GM12878 (cell line): ENCODE measurements at regions not wholly inside any gene's neighbourhood (a gene's known extent, or its start where the extent isn't known, plus 50 kb on each side); places are given as distances from the start of the nearest gene placed in this dataset.

Source experiments
- ATAC-seq: fragments of 200-7000 bp; cut with Tn5 transposase; 3 replicates; pipeline ENCODE4 v1.9.1; 2020; ENCODE audit warnings: mild to moderate bottlenecking, moderate library complexity
- BruUV-seq: library from RNA; stranded (reverse); fragments of 400-500 nt; replicated peaks from 2 replicates; lab custom pipeline; 2021; lab: Mats Ljungman, UMichigan
- CTCF ChIA-PET: fragments of 300-600 bp; sonication (Branson Sonifier 250); formaldehyde crosslinking; extraction: SDS; loops from one replicate; lab custom pipeline; 2021; ENCODE audit warnings: inconsistent platforms; lab: Yijun Ruan, JAX
- POLR2A ChIA-PET: fragments of 350-600 bp; formaldehyde crosslinking; extraction: SDS; loops from one replicate; lab custom pipeline; 2021; ENCODE audit warnings: inconsistent platforms; lab: Charles Lee
- RAD21 ChIA-PET: fragments of 300-600 bp; sonication (Branson Sonifier 250); formaldehyde crosslinking; loops from one replicate; lab custom pipeline; 2023; ENCODE audit warnings: antibody characterized with exemption; ENCODE audit not compliant: unreplicated experiment; lab: Charles Lee
- SMC1A ChIA-PET: fragments of 300-600 bp; sonication (Branson Sonifier 250); formaldehyde crosslinking; loops from one replicate; lab custom pipeline; 2023; ENCODE audit not compliant: unreplicated experiment, uncharacterized antibody; lab: Charles Lee
- DNase-seq: peaks from one replicate; pipeline ENCODE4 v3.0.0-alpha.2; 2011; ENCODE audit warnings: low read depth, low spot score
- FAIRE-seq: peaks from 3 replicates; lab custom pipeline; 2011; peaks lifted over from hg19 to GRCh38; lab: Jason Lieb, UNC
- H2AFZ ChIP-seq: 2 replicates; pipeline ENCODE4 v1.6.0; 2011; ENCODE audit warnings: low read depth, low read length, control low read depth; ENCODE audit not compliant: control insufficient read depth
- H3K27ac ChIP-seq: 2 replicates; pipeline ENCODE4 v1.5.1; 2011; ENCODE audit warnings: control low read depth; ENCODE audit not compliant: control insufficient read depth, insufficient read depth
- H3K27me3 ChIP-seq, 2 experiments: replicated peaks in 1 of 2; 2 replicates each; pipeline versions ENCODE4 v1.6.0 to v1.6.1; 2011; ENCODE audit warnings: low read length in 1 of 2; ENCODE audit not compliant: control insufficient read depth in 2 of 2, insufficient read depth in 2 of 2
- H3K36me3 ChIP-seq, 2 experiments: 2 replicates each; pipeline ENCODE4 v1.5.1; 2011; ENCODE audit warnings: low read length in 1 of 2; ENCODE audit not compliant: control insufficient read depth in 2 of 2, insufficient read depth in 2 of 2
- H3K4me1 ChIP-seq: 2 replicates; pipeline ENCODE4 v1.6.1; 2011; ENCODE audit warnings: mild to moderate bottlenecking, low read length, moderate library complexity, mixed read lengths; ENCODE audit not compliant: control insufficient read depth, insufficient read depth
- H3K4me2 ChIP-seq: 2 replicates; pipeline ENCODE4 v1.6.0; 2011; ENCODE audit warnings: control low read depth; ENCODE audit not compliant: control insufficient read depth, insufficient read depth
- H3K4me3 ChIP-seq: fragments of 200-600 bp; sonication (generic); 2 replicates; pipeline ENCODE4 v1.5.1; 2016
- H3K79me2 ChIP-seq: 2 replicates; pipeline ENCODE4 v1.6.0; 2011; ENCODE audit warnings: low read length; ENCODE audit not compliant: control insufficient read depth, insufficient read depth
- H3K9ac ChIP-seq: 2 replicates; pipeline ENCODE4 v1.8.0; 2011; ENCODE audit warnings: low read length, control low read depth, mixed read lengths; ENCODE audit not compliant: control insufficient read depth, insufficient read depth
- H3K9me3 ChIP-seq: replicated peaks from 3 replicates; pipeline ENCODE4 v1.5.1; 2011; ENCODE audit warnings: mild to moderate bottlenecking, low read length; ENCODE audit not compliant: control insufficient read depth, insufficient read depth
- H4K20me1 ChIP-seq: 2 replicates; pipeline ENCODE4 v1.6.0; 2011; ENCODE audit not compliant: control insufficient read depth, insufficient read depth
- CHD2 ChIP-seq: IDR thresholded peaks from 2 replicates; pipeline ENCODE4 v1.6.1; 2011; ENCODE audit warnings: low read depth, low read length, improper control_type of control experiment, borderline replicate concordance
- GATAD2B ChIP-seq: fragments of 450-650 bp; conservative IDR thresholded peaks from 2 replicates; pipeline ENCODE4 v1.6.1; 2017; ENCODE audit warnings: low read depth, mild to moderate bottlenecking, moderate library complexity
- IKZF1 ChIP-seq: fragments of 450-650 bp; conservative IDR thresholded peaks from 2 replicates; pipeline ENCODE4 v1.6.1; 2017; ENCODE audit warnings: antibody characterized with exemption, mild to moderate bottlenecking
- KLF5 ChIP-seq: fragments of 450-650 bp; IDR thresholded peaks from 2 replicates; pipeline ENCODE4 v1.6.1; 2014; ENCODE audit warnings: mild to moderate bottlenecking; ENCODE audit not compliant: partially characterized antibody
- MYB ChIP-seq: fragments of 150-350 bp; IDR thresholded peaks from 2 replicates; pipeline ENCODE4 v1.6.1; 2014; ENCODE audit warnings: mild to moderate bottlenecking, low read depth, low read length, borderline replicate concordance
- NFYA ChIP-seq: IDR thresholded peaks from 2 replicates; pipeline ENCODE4 v1.6.1; 2011; ENCODE audit warnings: low read depth, mild to moderate bottlenecking, low read length, improper control_type of control experiment, borderline replicate concordance
- RAD51 ChIP-seq: fragments of 450-650 bp; IDR thresholded peaks from 2 replicates; pipeline ENCODE4 v1.6.1; 2016; ENCODE audit warnings: moderate library complexity, mild to moderate bottlenecking, inconsistent platforms
- RB1 ChIP-seq: fragments of 450-650 bp; formaldehyde crosslinking; IDR thresholded peaks from 2 replicates; pipeline ENCODE4 v1.6.1; 2017; ENCODE audit warnings: mild to moderate bottlenecking, borderline replicate concordance
- SIN3A ChIP-seq: IDR thresholded peaks from 2 replicates; pipeline ENCODE4 v1.6.1; 2012; ENCODE audit warnings: low read depth, low read length, improper control_type of control experiment
- SIX5 ChIP-seq: IDR thresholded peaks from 2 replicates; pipeline ENCODE4 v1.6.1; 2011; ENCODE audit warnings: mild to moderate bottlenecking, low read depth, low read length, moderate library complexity; ENCODE audit not compliant: severe bottlenecking
- WGBS: methylation state at CpG from one replicate; pipeline ENCODE4 v1.1.6; 2016; ENCODE audit warnings: low lambda C conversion rate; ENCODE audit not compliant: insufficient replicate concordance, insufficient coverage; ENCODE audit errors: missing lambda C conversion rate; 5-methylcytosine and 5-hydroxymethylcytosine counted together
- in situ Hi-C: fragments of 300-500 bp; cut with MboI; formaldehyde crosslinking; loops from 9 replicates; pipeline ENCODE4 v1.14.3; 2018; ENCODE audit warnings: mixed read lengths
- intact Hi-C: fragments of 100-400 bp; cut with micrococcal nuclease; formaldehyde crosslinking; loops from one replicate; pipeline ENCODE4 v1.14.2; 2022; ENCODE audit not compliant: unreplicated experiment
- TF ChIP-seq, protein P1 (sequence below): IDR thresholded peaks from 2 replicates; pipeline ENCODE4 v1.6.1; 2012; ENCODE audit warnings: low read depth, low read length, improper control_type of control experiment
- TF ChIP-seq, protein P2 (sequence below): fragments of 450-650 bp; IDR thresholded peaks from 2 replicates; pipeline ENCODE4 v1.6.1; 2018; ENCODE audit warnings: mild to moderate bottlenecking, low read depth, moderate library complexity; ENCODE audit not compliant: partially characterized antibody
- TF ChIP-seq, protein P3 (sequence below): fragments of 450-650 bp; IDR thresholded peaks from 2 replicates; pipeline ENCODE4 v1.6.1; 2016; ENCODE audit warnings: mild to moderate bottlenecking

DNA sequence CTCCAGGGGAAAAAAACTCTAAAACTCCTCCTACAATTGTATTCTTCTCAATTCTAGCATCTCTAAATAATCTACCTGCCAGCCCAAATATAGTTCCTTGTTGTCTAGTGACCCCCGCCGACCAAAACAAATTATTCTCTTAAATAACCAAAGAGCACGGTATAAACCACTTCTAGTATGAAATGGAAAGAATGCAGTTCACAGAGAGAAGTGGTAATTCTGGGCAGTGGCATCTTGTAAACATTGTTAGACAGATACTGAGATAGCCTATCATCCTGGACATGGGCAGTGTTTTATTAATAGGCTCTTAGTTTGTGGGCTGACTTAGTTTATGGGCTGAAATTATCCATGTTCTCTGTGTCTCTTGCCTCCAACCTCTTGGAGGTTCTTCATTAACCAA is 1412.6 kb upstream of the CDH9 start:
- DNase-seq = no peak
- CTCF ChIA-PET = interaction anchor here (2.1 kb wide), 1 partner anchor 22 kb away, joined by 9 read pairs; no protein-coding TSS in a partner anchor
- H3K4me1 ChIP-seq = no peaks in the 10 kb centered on the region
- BruUV-seq = no TSS peak
- H3K9me3 ChIP-seq = no peaks in the 10 kb centered on the region
- H3K9ac ChIP-seq = no peak overlapping the region
- H3K4me2 ChIP-seq = no peak overlapping the region
- H3K4me3 ChIP-seq = no peak overlapping the region
- 2% methylated on average over 3 of the region's 3 CpGs for WGBS
- no peak for TF ChIP-seq SIX5
- TF ChIP-seq KLF5 = no peak
- TF ChIP-seq, protein P1, sequence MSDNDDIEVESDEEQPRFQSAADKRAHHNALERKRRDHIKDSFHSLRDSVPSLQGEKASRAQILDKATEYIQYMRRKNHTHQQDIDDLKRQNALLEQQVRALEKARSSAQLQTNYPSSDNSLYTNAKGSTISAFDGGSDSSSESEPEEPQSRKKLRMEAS = no peak
- no peak for TF ChIP-seq GATAD2B
- TF ChIP-seq IKZF1 = no peak
- TF ChIP-seq, protein P2, sequence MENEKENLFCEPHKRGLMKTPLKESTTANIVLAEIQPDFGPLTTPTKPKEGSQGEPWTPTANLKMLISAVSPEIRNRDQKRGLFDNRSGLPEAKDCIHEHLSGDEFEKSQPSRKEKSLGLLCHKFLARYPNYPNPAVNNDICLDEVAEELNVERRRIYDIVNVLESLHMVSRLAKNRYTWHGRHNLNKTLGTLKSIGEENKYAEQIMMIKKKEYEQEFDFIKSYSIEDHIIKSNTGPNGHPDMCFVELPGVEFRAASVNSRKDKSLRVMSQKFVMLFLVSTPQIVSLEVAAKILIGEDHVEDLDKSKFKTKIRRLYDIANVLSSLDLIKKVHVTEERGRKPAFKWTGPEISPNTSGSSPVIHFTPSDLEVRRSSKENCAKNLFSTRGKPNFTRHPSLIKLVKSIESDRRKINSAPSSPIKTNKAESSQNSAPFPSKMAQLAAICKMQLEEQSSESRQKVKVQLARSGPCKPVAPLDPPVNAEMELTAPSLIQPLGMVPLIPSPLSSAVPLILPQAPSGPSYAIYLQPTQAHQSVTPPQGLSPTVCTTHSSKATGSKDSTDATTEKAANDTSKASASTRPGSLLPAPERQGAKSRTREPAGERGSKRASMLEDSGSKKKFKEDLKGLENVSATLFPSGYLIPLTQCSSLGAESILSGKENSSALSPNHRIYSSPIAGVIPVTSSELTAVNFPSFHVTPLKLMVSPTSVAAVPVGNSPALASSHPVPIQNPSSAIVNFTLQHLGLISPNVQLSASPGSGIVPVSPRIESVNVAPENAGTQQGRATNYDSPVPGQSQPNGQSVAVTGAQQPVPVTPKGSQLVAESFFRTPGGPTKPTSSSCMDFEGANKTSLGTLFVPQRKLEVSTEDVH = no peak
- no peak for TF ChIP-seq MYB
- TF ChIP-seq RB1 = no peak
- no peak for TF ChIP-seq NFYA
- TF ChIP-seq SIN3A = no peak
- no peak for TF ChIP-seq CHD2
- no peak for TF ChIP-seq RAD51
- TF ChIP-seq, protein P3, sequence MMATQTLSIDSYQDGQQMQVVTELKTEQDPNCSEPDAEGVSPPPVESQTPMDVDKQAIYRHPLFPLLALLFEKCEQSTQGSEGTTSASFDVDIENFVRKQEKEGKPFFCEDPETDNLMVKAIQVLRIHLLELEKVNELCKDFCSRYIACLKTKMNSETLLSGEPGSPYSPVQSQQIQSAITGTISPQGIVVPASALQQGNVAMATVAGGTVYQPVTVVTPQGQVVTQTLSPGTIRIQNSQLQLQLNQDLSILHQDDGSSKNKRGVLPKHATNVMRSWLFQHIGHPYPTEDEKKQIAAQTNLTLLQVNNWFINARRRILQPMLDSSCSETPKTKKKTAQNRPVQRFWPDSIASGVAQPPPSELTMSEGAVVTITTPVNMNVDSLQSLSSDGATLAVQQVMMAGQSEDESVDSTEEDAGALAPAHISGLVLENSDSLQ = no peak
- H3K79me2 ChIP-seq = no peaks in the 10 kb centered on the region
- RAD21 ChIA-PET = interaction anchor here (1.2 to 1.3 kb wide), 2 partner anchors 9 to 10 kb away, joined by 3 read pairs; no protein-coding TSS in a partner anchor
- SMC1A ChIA-PET = interaction anchor here (0.6 to 1.2 kb wide), 3 partner anchors 12 to 631 kb away, joined by 3 read pairs; no protein-coding TSS in a partner anchor
- no peak for ATAC-seq
- no peaks in the 10 kb centered on the region for H3K36me3 ChIP-seq
- no peak overlapping the region for H2AFZ ChIP-seq
- POLR2A ChIA-PET = no interaction called here
- no peaks in the 10 kb centered on the region for H3K27me3 ChIP-seq
- H4K20me1 ChIP-seq = no peaks in the 10 kb centered on the region
- intact Hi-C loops = no loop called here
- no peak overlapping the region for H3K27ac ChIP-seq
- FAIRE-seq = no peak
- in situ Hi-C loops = no loop called here
